Dedifferentiated amniotic fluid mesenchymal stem cell (primary cell): ENCODE measurements at regions not wholly inside any gene's neighbourhood (a gene's known extent, or its start where the extent isn't known, plus 50 kb on each side); places are given as distances from the start of the nearest gene placed in this dataset.
"Not testable (repeated sequence)": the region's sequence is repeated elsewhere in the genome, so short reads cannot be mapped to it uniquely, and the experiment has no call there.

Experiments
- DNase-seq: peaks from one replicate; pipeline ENCODE4 v3.0.0-alpha.2; 2016; ENCODE audit errors: extremely low spot score

GRCh38 chr2:8495189-8495989 lies 186.5 kb upstream of the ID2 start:
- DNase-seq, result no peak

- DNase-seq, result no peak
Observed at GRCh38 chr2:8496079-8496478, 185.8 kb upstream of the ID2 start.

GRCh38 chr2:8496617-8497016 lies 185.2 kb upstream of the ID2 start:
- no peak for DNase-seq

GRCh38 chr2:8498994-8499393 lies 182.9 kb upstream of the ID2 start:
- no peak for DNase-seq

GRCh38 chr2:8500124-8501054 lies 181.5 kb upstream of the ID2 start:
- DNase-seq, result no peak

GRCh38 chr2:8501061-8501720 lies 180.7 kb upstream of the ID2 start:
- DNase-seq, result no peak

GRCh38 chr2:8502316-8502715 lies 179.5 kb upstream of the ID2 start:
- DNase-seq, result no peak

GRCh38 chr2:8505311-8505920 lies 176.4 kb upstream of the ID2 start:
- DNase-seq, result no peak

- DNase-seq, result no peak
Observed at GRCh38 chr2:8506746-8507145, 175.1 kb upstream of the ID2 start.

GRCh38 chr2:8508766-8509165 lies 173.1 kb upstream of the ID2 start:
- no peak for DNase-seq

GRCh38 chr2:8509621-8510020 lies 172.2 kb upstream of the ID2 start:
- DNase-seq, result no peak

- DNase-seq, result not testable (repeated sequence)
Observed at GRCh38 chr2:8510055-8510454, 171.8 kb upstream of the ID2 start.

GRCh38 chr2:8510519-8510918 lies 171.3 kb upstream of the ID2 start:
- no peak for DNase-seq

- no peak for DNase-seq
Observed at GRCh38 chr2:8511868-8512612, 169.8 kb upstream of the ID2 start.

- DNase-seq, result no peak
Observed at GRCh38 chr2:8513601-8514273, 168.1 kb upstream of the ID2 start.

GRCh38 chr2:8514274-8514662 lies 167.6 kb upstream of the ID2 start:
- no peak for DNase-seq

- DNase-seq, result no peak
Observed at GRCh38 chr2:8514796-8515758, 166.8 kb upstream of the ID2 start.

- no peak for DNase-seq
Observed at GRCh38 chr2:8515864-8516533, 165.9 kb upstream of the ID2 start.
